GM11168 (cell line): ENCODE measurements at regions not wholly inside any gene's neighbourhood (a gene's known extent, or its start where the extent isn't known, plus 50 kb on each side); places are given as distances from the start of the nearest gene placed in this dataset.

Experiments used
- in situ Hi-C: fragments of 300-500 bp; cut with MboI; formaldehyde crosslinking; loops from one replicate; pipeline ENCODE4 v1.12.0; 2022; ENCODE audit warnings: low sequenced_read_pairs; ENCODE audit not compliant: unreplicated experiment

GRCh38 chr18:59848002-59848401, 51.8 kb upstream of the PMAIP1 start:
- in situ Hi-C loops, result loop anchor here (25.0 kb wide), 1 partner anchor 389 kb away; no protein-coding TSS in a partner anchor

- in situ Hi-C loops, result loop anchor here (25.0 kb wide), 1 partner anchor 390 kb away; no protein-coding TSS in a partner anchor
Observed at GRCh38 chr18:59847491-59847846, 52.3 kb upstream of the PMAIP1 start.

- in situ Hi-C loops, result loop anchor here (25.0 kb wide), 1 partner anchor 390 kb away; no protein-coding TSS in a partner anchor
Observed at GRCh38 chr18:59846814-59847490, 52.8 kb upstream of the PMAIP1 start.

- in situ Hi-C loops, result loop anchor here (5.0 to 25.0 kb wide), 2 partner anchors 39 to 394 kb away; no protein-coding TSS in a partner anchor
Observed at GRCh38 chr18:59842947-59843346, 56.8 kb upstream of the PMAIP1 start.

GRCh38 chr18:59839931-59840685, 59.7 kb upstream of the PMAIP1 start:
- in situ Hi-C loops, result loop anchor here (5.0 to 25.0 kb wide), 2 partner anchors 42 to 397 kb away; no protein-coding TSS in a partner anchor

- in situ Hi-C loops, result loop anchor here (25.0 kb wide), 1 partner anchor 398 kb away; no protein-coding TSS in a partner anchor
Observed at GRCh38 chr18:59839246-59839645, 60.5 kb upstream of the PMAIP1 start.

- in situ Hi-C loops, result loop anchor here (25.0 kb wide), 1 partner anchor 400 kb away; no protein-coding TSS in a partner anchor
Observed at GRCh38 chr18:59837586-59837985, 62.2 kb upstream of the PMAIP1 start.

- in situ Hi-C loops, result loop anchor here (25.0 kb wide), 1 partner anchor 402 kb away; no protein-coding TSS in a partner anchor
Observed at GRCh38 chr18:59835605-59836379, 64.0 kb upstream of the PMAIP1 start.

- in situ Hi-C loops, result loop anchor here (5.0 to 25.0 kb wide), 2 partner anchors 143 to 403 kb away; no protein-coding TSS in a partner anchor
Observed at GRCh38 chr18:59834267-59834666, 65.5 kb upstream of the PMAIP1 start.

- in situ Hi-C loops, result loop anchor here (5.0 to 25.0 kb wide), 2 partner anchors 144 to 404 kb away; no protein-coding TSS in a partner anchor
Observed at GRCh38 chr18:59833785-59834184, 66.0 kb upstream of the PMAIP1 start.

GRCh38 chr18:59823596-59824195, 76.1 kb upstream of the PMAIP1 start:
- in situ Hi-C loops, result loop anchor here (25.0 kb wide), 1 partner anchor 361 kb away; no protein-coding TSS in a partner anchor

GRCh38 chr18:59822612-59823550, 76.9 kb upstream of the PMAIP1 start:
- in situ Hi-C loops, result loop anchor here (25.0 kb wide), 1 partner anchor 361 kb away; no protein-coding TSS in a partner anchor

- in situ Hi-C loops, result loop anchor here (25.0 kb wide), 1 partner anchor 360 kb away; no protein-coding TSS in a partner anchor
Observed at GRCh38 chr18:59821983-59822382, 77.8 kb upstream of the PMAIP1 start.

GRCh38 chr18:59820663-59821062, 79.1 kb upstream of the PMAIP1 start:
- in situ Hi-C loops, result loop anchor here (25.0 kb wide), 1 partner anchor 358 kb away; no protein-coding TSS in a partner anchor

- in situ Hi-C loops, result loop anchor here (25.0 kb wide), 1 partner anchor 356 kb away; no protein-coding TSS in a partner anchor
Observed at GRCh38 chr18:59818769-59819168, 81.0 kb upstream of the PMAIP1 start.

- in situ Hi-C loops, result loop anchor here (25.0 kb wide), 1 partner anchor 353 kb away; no protein-coding TSS in a partner anchor
Observed at GRCh38 chr18:59814891-59815290, 84.9 kb upstream of the PMAIP1 start.

- in situ Hi-C loops, result loop anchor here (25.0 kb wide), 1 partner anchor 352 kb away; no protein-coding TSS in a partner anchor
Observed at GRCh38 chr18:59813942-59814341, 85.9 kb upstream of the PMAIP1 start.
